ENCODE measurements at regions not wholly inside any gene's neighbourhood (a gene's known extent, or its start where the extent isn't known, plus 50 kb on each side); places are given as distances from the start of the nearest gene placed in this dataset.

- no peak for TF ChIP-seq CTCF (IDR thresholded peaks at IDR 0.05)
Measured at GRCh38 chr2:187037310-187037709, 188.3 kb upstream of the ZSWIM2 start.

GRCh38 chr2:187034434-187034833 lies 185.5 kb upstream of the ZSWIM2 start:
- Histone ChIP-seq H2AFZ (ENCODE audit: insufficient read depth, low read depth, low read length, poor library complexity, severe bottlenecking) (no peak overlapping the region), H3K4me1 (ENCODE audit: control insufficient read depth in 1 of 2, insufficient read depth in 2 of 2, low read length in 2 of 2) (no peaks in the 10 kb centered on the region), H4K20me1 (ENCODE audit: insufficient read depth, low read length) (no peaks in the 10 kb centered on the region), H3K4me2 (replicated peaks; ENCODE audit: extremely low read depth, low read length, poor library complexity, severe bottlenecking) (no peak overlapping the region), H3K9me3 (replicated peaks in 1 of 2; ENCODE audit: control insufficient read depth in 1 of 2, insufficient read depth in 1 of 2, low read length in 2 of 2) (peaks cover 0 to 7% of the 10 kb centered on the region in 2 donors), H3K9ac (ENCODE audit: insufficient read depth, low read length, poor library complexity, severe bottlenecking) (no peak overlapping the region), H3K27me3 (ENCODE audit: control insufficient read depth in 2 of 2, insufficient read depth in 2 of 2, low read length in 2 of 2) (no peaks in the 10 kb centered on the region), H3K79me2 (ENCODE audit: insufficient read depth, low read length) (no peaks in the 10 kb centered on the region), H3K27ac (ENCODE audit: low read depth in 1 of 2, low read length in 2 of 2) (no peak overlapping the region), H3K4me3 (replicated peaks in 1 of 3; ENCODE audit: low read depth in 2 of 3, low read length in 3 of 3) (no peak overlapping the region), H3K36me3 (replicated peaks in 1 of 2; ENCODE audit: control insufficient read depth in 1 of 2, insufficient read depth in 2 of 2, low read length in 2 of 2) (no peaks in the 10 kb centered on the region)
- no peak for DNase-seq
- TF ChIP-seq CTCF (IDR thresholded peaks at IDR 0.05) = no peak
- Mint-ChIP-seq H3K4me1 (no peaks in the 10 kb centered on the region), H3K36me3 (no peaks in the 10 kb centered on the region), H3K27me3 (ENCODE audit: low read depth in 3 of 3) (no peaks in the 10 kb centered on the region), H3K27ac (no peak overlapping the region), H3K9me3 (peaks cover 0 to 8% (median 2%) of the 10 kb centered on the region in 7 donors), H3K4me3 (no peak overlapping the region)
- intact Hi-C loops (cut with micrococcal nuclease) = no loop called here

More at GRCh38 chr2:187037310-187037709, 188.3 kb upstream of the ZSWIM2 start:
- Histone ChIP-seq H4K20me1 (ENCODE audit: insufficient read depth, low read length) (no peaks in the 10 kb centered on the region), H3K4me2 (replicated peaks; ENCODE audit: extremely low read depth, low read length, poor library complexity, severe bottlenecking) (no peak overlapping the region), H3K4me3 (replicated peaks in 1 of 3; ENCODE audit: low read depth in 2 of 3, low read length in 3 of 3) (no peak overlapping the region), H3K9me3 (replicated peaks in 1 of 2; ENCODE audit: control insufficient read depth in 1 of 2, insufficient read depth in 1 of 2, low read length in 2 of 2) (no peaks in the 10 kb centered on the region), H3K27me3 (ENCODE audit: control insufficient read depth in 2 of 2, insufficient read depth in 2 of 2, low read length in 2 of 2) (no peaks in the 10 kb centered on the region), H3K36me3 (replicated peaks in 1 of 2; ENCODE audit: control insufficient read depth in 1 of 2, insufficient read depth in 2 of 2, low read length in 2 of 2) (no peaks in the 10 kb centered on the region), H3K27ac (ENCODE audit: low read depth in 1 of 2, low read length in 2 of 2) (no peak overlapping the region), H3K79me2 (ENCODE audit: insufficient read depth, low read length) (no peaks in the 10 kb centered on the region), H2AFZ (ENCODE audit: insufficient read depth, low read depth, low read length, poor library complexity, severe bottlenecking) (no peak overlapping the region), H3K4me1 (ENCODE audit: control insufficient read depth in 1 of 2, insufficient read depth in 2 of 2, low read length in 2 of 2) (no peaks in the 10 kb centered on the region), H3K9ac (ENCODE audit: insufficient read depth, low read length, poor library complexity, severe bottlenecking) (no peak overlapping the region)
- no peaks in the 10 kb centered on the region for H3K4me1 Mint-ChIP-seq
- no peaks in the 10 kb centered on the region for H3K27me3 Mint-ChIP-seq (ENCODE audit: low read depth in 3 of 3)
- intact Hi-C loops (cut with micrococcal nuclease) = no loop called here
- no peak overlapping the region for H3K4me3 Mint-ChIP-seq
- no peak overlapping the region for H3K27ac Mint-ChIP-seq
- H3K36me3 Mint-ChIP-seq = no peaks in the 10 kb centered on the region
- DNase-seq = no peak
- H3K9me3 Mint-ChIP-seq = peaks cover 0 to 3% (median 0%) of the 10 kb centered on the region in 7 donors
